ENCODE measurements at regions not wholly inside any gene's neighbourhood (a gene's known extent, or its start where the extent isn't known, plus 50 kb on each side); places are given as distances from the start of the nearest gene placed in this dataset.

DNA sequence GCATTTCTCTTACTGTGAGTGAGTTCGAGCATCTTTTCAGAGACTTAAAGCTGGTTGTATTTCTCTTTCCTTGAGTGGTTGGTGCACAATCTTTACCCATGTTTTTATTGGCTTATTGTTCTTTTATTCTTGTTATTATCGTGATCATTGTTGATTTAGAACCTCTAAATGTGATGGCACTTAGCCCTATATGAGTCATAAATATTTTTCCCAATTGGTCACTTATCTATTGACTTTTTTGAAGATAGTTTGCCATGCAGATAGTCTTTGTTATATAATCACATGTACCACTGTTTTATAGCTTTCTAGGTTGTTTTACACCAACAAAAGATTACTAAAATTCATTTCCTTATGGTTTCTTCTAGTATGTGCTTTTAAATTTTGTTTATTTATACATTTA, 70.6 kb upstream of the KCNK12 start:
- TF ChIP-seq, protein P1, sequence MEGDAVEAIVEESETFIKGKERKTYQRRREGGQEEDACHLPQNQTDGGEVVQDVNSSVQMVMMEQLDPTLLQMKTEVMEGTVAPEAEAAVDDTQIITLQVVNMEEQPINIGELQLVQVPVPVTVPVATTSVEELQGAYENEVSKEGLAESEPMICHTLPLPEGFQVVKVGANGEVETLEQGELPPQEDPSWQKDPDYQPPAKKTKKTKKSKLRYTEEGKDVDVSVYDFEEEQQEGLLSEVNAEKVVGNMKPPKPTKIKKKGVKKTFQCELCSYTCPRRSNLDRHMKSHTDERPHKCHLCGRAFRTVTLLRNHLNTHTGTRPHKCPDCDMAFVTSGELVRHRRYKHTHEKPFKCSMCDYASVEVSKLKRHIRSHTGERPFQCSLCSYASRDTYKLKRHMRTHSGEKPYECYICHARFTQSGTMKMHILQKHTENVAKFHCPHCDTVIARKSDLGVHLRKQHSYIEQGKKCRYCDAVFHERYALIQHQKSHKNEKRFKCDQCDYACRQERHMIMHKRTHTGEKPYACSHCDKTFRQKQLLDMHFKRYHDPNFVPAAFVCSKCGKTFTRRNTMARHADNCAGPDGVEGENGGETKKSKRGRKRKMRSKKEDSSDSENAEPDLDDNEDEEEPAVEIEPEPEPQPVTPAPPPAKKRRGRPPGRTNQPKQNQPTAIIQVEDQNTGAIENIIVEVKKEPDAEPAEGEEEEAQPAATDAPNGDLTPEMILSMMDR (IDR thresholded peaks at IDR 0.05) = no peak
- TF ChIP-seq EZH2 (IDR thresholded peaks at IDR 0.05) = no peak
- no peak for TF ChIP-seq EZH2phosphoT487 (IDR thresholded peaks at IDR 0.05)

Data from neural progenitor cell (in vitro differentiated cells).